Heart right ventricle (tissue), 16 donors: ENCODE measurements at regions not wholly inside any gene's neighbourhood (a gene's known extent, or its start where the extent isn't known, plus 50 kb on each side); places are given as distances from the start of the nearest gene placed in this dataset.

Source experiments
- ATAC-seq, 8 donors: fragments of 200-7000 bp; cut with Tn5 transposase; one replicate each; pipeline ENCODE4 v1.9.1; 2020; ENCODE audit warnings: mild to moderate bottlenecking in 8 of 8, moderate library complexity in 8 of 8, moderate number of reproducible peaks in 1 of 8
- DNase-seq, 2 donors: peaks; one replicate each; pipeline ENCODE4 v3.0.0-alpha.2; 2020
- H3K27ac ChIP-seq, 10 donors: fragments of 200-600 bp; sonication (generic) in 2 of 10; one replicate each; pipeline versions ENCODE4 v1.5.0 to v1.8.0; 2020 to 2022; ENCODE audit warnings: mild to moderate bottlenecking in 3 of 10
- H3K27me3 ChIP-seq, 7 donors: fragments of 200-600 bp; one replicate each; pipeline ENCODE4 v1.8.0; 2021 to 2022; ENCODE audit warnings: mild to moderate bottlenecking in 2 of 7
- H3K36me3 ChIP-seq, 9 donors: fragments of 200-600 bp; sonication (generic) in 1 of 9; one replicate each; pipeline versions ENCODE4 v1.5.0 to v1.8.0; 2020 to 2022; ENCODE audit warnings: mild to moderate bottlenecking in 2 of 9
- H3K4me1 ChIP-seq, 9 donors: fragments of 200-600 bp; sonication (generic) in 1 of 9; one replicate each; pipeline versions ENCODE4 v1.5.0 to v1.8.0; 2020 to 2022; ENCODE audit warnings: mild to moderate bottlenecking in 4 of 9
- H3K4me3 ChIP-seq, 10 donors: fragments of 200-600 bp; sonication (generic) in 2 of 10; one replicate each; pipeline versions ENCODE4 v1.5.0 to v1.8.0; 2020 to 2022; ENCODE audit warnings: mild to moderate bottlenecking in 7 of 10, moderate library complexity in 2 of 10
- H3K9me3 ChIP-seq, 11 donors: fragments of 200-600 bp in 10 of 11; sonication (generic) in 2 of 11; one replicate each; pipeline versions ENCODE4 v1.5.0 to v1.8.0; 2013 to 2022; ENCODE audit warnings: mild to moderate bottlenecking in 2 of 11, control low read depth in 1 of 11, moderate library complexity in 1 of 11
- CTCF ChIP-seq, 9 donors: fragments of 200-600 bp; sonication (generic) in 2 of 9; IDR thresholded peaks; one replicate each; pipeline versions ENCODE4 v1.5.0 to v1.8.0; 2021 to 2022; ENCODE audit warnings: antibody characterized with exemption in 9 of 9, mild to moderate bottlenecking in 5 of 9, moderate library complexity in 1 of 9
- WGBS, 2 donors: extraction: QIAGEN DNeasy Blood & Tissue Kit; methylation state at CpG; one replicate each; pipeline ENCODE4 v1.1.7; 2013; ENCODE audit warnings: inconsistent platforms in 1 of 2; 5-methylcytosine and 5-hydroxymethylcytosine counted together
- intact Hi-C, 10 donors: fragments of 100-400 bp; cut with DNase I; formaldehyde crosslinking; loops; one replicate each; pipeline versions ENCODE4 v1.11.1 to v1.14.2; 2022
- donor health status: Arrhythmogenic right ventricular cardiomyopathy.
- donor health status: ischemic (EF 13 %, LVEDD 7.1; RV severe dilation, severe dysfunction).
- donor health status: healthy with polysubstance abuse.
- donor health status: DM: no; HTN: yes; CAD: no.
- donor health status: DM: no; HTN: no; CAD: no.
- donor health status: ischemic (EF 25% LVEDD 6.9; RV normal size, moderate dysfunction).
- donor health status: ischemic (EF 25% LVEDD 5.7; RV mildly dilated, moderate dysfunction).
- donor health status: healthy.
- donor health status: DM: yes; HTN: yes; CAD: no.
- donor health status: Ischemic cardiomyopathy.
- donor health status: ischemic (EF 35%, LVEDD 5.7; RV mildly dilated, moderate dysfunction).
- donor health status: nonischemic (EF 11% LVEDD 7.7; RV severe dilation, severe dysfunction).
- donor health status: DM: yes; HTN: yes; CAD: no.
- donor health status: PGD.
- donor health status: ischemic (EF 29% LVEDD 5.4; RV normal size, mild dysfunction).
- donor health status: nonischemic (EF 23%, LVEDD 6.1; RV moderate dilation, normal function).

- Histone ChIP-seq H3K4me1 (no peaks in the 10 kb centered on the region), H3K9me3 (no peaks in the 10 kb centered on the region), H3K4me3 (no peak overlapping the region), H3K36me3 (no peaks in the 10 kb centered on the region), H3K27ac (no peak overlapping the region), H3K27me3 (no peaks in the 10 kb centered on the region)
- intact Hi-C loops = no loop called here
- 70 to 80% methylated on average over 2 of the region's 2 CpGs for WGBS, 2 donors
- ATAC-seq (no peak), DNase-seq (no peak)
- TF ChIP-seq CTCF (IDR thresholded peaks at IDR 0.05) = no peak
Observed at GRCh38 chr2:22694300-22694699, 690.7 kb upstream of the KLHL29 start.

- no peak overlapping the region for H3K27ac ChIP-seq
- H3K9me3 ChIP-seq = no peaks in the 10 kb centered on the region
- no peak for DNase-seq
- H3K4me1 ChIP-seq = no peaks in the 10 kb centered on the region
- 14 to 34% methylated on average over 1 of the region's 1 CpG for WGBS, 2 donors
- ATAC-seq = no peak
- no peak for TF ChIP-seq CTCF (IDR thresholded peaks at IDR 0.05)
- H3K27me3 ChIP-seq = no peaks in the 10 kb centered on the region
- H3K36me3 ChIP-seq = no peaks in the 10 kb centered on the region
- intact Hi-C loops = no loop called here
- no peak overlapping the region for H3K4me3 ChIP-seq
Observed at GRCh38 chr2:22694856-22695255, 690.1 kb upstream of the KLHL29 start.

GRCh38 chr2:22697054-22697788 is 687.8 kb upstream of the KLHL29 start:
- no peak for TF ChIP-seq CTCF (IDR thresholded peaks at IDR 0.05)
- Histone ChIP-seq H3K4me1 (no peaks in the 10 kb centered on the region), H3K36me3 (no peaks in the 10 kb centered on the region), H3K27me3 (no peaks in the 10 kb centered on the region), H3K9me3 (no peaks in the 10 kb centered on the region), H3K27ac (no peak overlapping the region), H3K4me3 (no peak overlapping the region)
- WGBS, 2 donors = 81 to 90% methylated on average over 4 of the region's 4 CpGs
- ATAC-seq (no peak), DNase-seq (no peak)
- intact Hi-C loops = no loop called here

DNA sequence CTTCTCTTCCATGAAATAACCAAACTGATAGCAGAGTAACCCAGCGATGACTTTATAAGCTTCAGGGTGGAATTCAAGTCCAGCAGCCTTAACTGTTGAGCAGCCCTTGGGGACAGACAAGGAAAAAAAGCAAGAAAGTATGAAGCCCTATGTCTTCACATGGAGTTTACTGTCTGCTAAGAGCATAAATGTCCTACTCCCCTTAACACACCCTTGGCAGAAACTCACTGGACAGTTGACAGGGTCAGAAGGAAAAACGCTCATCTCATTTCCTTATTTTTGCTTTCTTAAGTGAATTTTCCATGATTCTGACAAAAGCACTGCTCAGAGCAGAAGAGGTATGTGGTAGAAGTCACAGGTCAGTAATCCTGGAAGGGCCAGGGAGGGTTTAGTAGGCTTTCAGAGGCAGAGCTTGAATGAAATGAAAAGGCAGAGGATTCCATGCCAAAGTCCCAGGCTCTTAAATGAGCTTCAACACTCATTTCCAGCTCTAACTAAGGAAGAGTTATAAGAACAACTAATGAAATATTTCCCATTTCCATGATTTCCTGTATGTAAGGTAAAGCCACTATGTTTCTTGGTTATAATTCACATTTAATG is 683.3 kb upstream of the KLHL29 start:
- Histone ChIP-seq H3K36me3 (no peaks in the 10 kb centered on the region), H3K27ac (no peak overlapping the region), H3K27me3 (no peaks in the 10 kb centered on the region), H3K4me1 (no peaks in the 10 kb centered on the region), H3K9me3 (no peaks in the 10 kb centered on the region), H3K4me3 (no peak overlapping the region)
- ATAC-seq = no peak
- intact Hi-C loops = no loop called here
- TF ChIP-seq CTCF (IDR thresholded peaks at IDR 0.05) = no peak
- DNase-seq = no peak
- WGBS, 2 donors = 49 to 64% methylated on average over 2 of the region's 2 CpGs
